PC-9 (cell line): ENCODE measurements at regions not wholly inside any gene's neighbourhood (a gene's known extent, or its start where the extent isn't known, plus 50 kb on each side); places are given as distances from the start of the nearest gene placed in this dataset.
"Not testable (repeated sequence)": the region's sequence is repeated elsewhere in the genome, so short reads cannot be mapped to it uniquely, and the experiment has no call there.

ENCODE experiments used
- BruUV-seq: library from RNA; stranded (reverse); fragments of 400-500 nt; replicated peaks from 2 replicates; lab custom pipeline; 2021; lab: Mats Ljungman, UMichigan
- CTCF ChIA-PET: fragments of 300-600 bp; sonication (Branson Sonifier 250); formaldehyde crosslinking; loops from one replicate; lab custom pipeline; 2022; ENCODE audit warnings: antibody characterized with exemption; lab: Charles Lee
- POLR2A ChIA-PET: fragments of 300-600 bp; sonication (Branson Sonifier 250); formaldehyde crosslinking; loops from one replicate; lab custom pipeline; 2022; ENCODE audit warnings: antibody characterized with exemption; ENCODE audit not compliant: unreplicated experiment; lab: Charles Lee
- DNase-seq, 2 experiments: peaks; one replicate each; pipeline versions ENCODE4 v3.0.0 to v3.0.0-alpha.2; 2015 to 2022; ENCODE audit warnings: mixed read lengths in 1 of 2
- H2AFZ ChIP-seq: fragments of 200-600 bp; sonication (generic); 2 replicates; pipeline ENCODE4 v1.8.1; 2017; ENCODE audit warnings: antibody characterized with exemption
- H3F3A ChIP-seq: fragments of 200-600 bp; sonication (generic); 2 replicates; pipeline ENCODE4 v1.8.1; 2017; ENCODE audit warnings: antibody characterized with exemption, mild to moderate bottlenecking, low read depth; ENCODE audit not compliant: insufficient read depth
- H3K27ac ChIP-seq: fragments of 200-600 bp; sonication (generic); 2 replicates; pipeline ENCODE4 v1.6.1; 2016; ENCODE audit warnings: mixed run types
- H3K27me3 ChIP-seq: fragments of 200-600 bp; sonication (generic); 2 replicates; pipeline ENCODE4 v1.6.1; 2016; ENCODE audit warnings: low read depth, mixed run types; ENCODE audit not compliant: insufficient read depth
- H3K36me3 ChIP-seq: fragments of 200-600 bp; sonication (generic); 2 replicates; pipeline ENCODE4 v1.6.1; 2016; ENCODE audit warnings: low read depth, mixed run types
- H3K4me1 ChIP-seq: fragments of 200-600 bp; sonication (generic); replicated peaks from 2 replicates; pipeline ENCODE4 v1.6.1; 2016; ENCODE audit warnings: mixed run types; ENCODE audit not compliant: insufficient read depth
- H3K4me2 ChIP-seq: fragments of 200-600 bp; sonication (generic); 2 replicates; pipeline ENCODE4 v1.6.1; 2017; ENCODE audit warnings: mixed run types
- H3K4me3 ChIP-seq: fragments of 200-600 bp; sonication (generic); 2 replicates; pipeline ENCODE4 v1.6.1; 2016; ENCODE audit warnings: mixed run types
- H3K79me2 ChIP-seq: fragments of 200-600 bp; sonication (generic); 2 replicates; pipeline ENCODE4 v1.6.1; 2017; ENCODE audit warnings: low read depth, mixed run types
- H3K9me2 ChIP-seq: fragments of 200-600 bp; sonication (generic); 2 replicates; pipeline ENCODE4 v1.8.1; 2017; ENCODE audit warnings: mild to moderate bottlenecking; ENCODE audit not compliant: insufficient read depth
- H3K9me3 ChIP-seq: fragments of 200-600 bp; sonication (generic); 2 replicates; pipeline ENCODE4 v1.8.1; 2016; ENCODE audit warnings: low read depth; ENCODE audit not compliant: insufficient read depth
- H4K20me1 ChIP-seq: fragments of 200-600 bp; sonication (generic); 2 replicates; pipeline ENCODE4 v1.8.1; 2017; ENCODE audit not compliant: insufficient read depth
- CTCF ChIP-seq: fragments of 200-600 bp; sonication (generic); conservative IDR thresholded peaks from 2 replicates; pipeline ENCODE4 v1.6.1; 2017; ENCODE audit warnings: mixed run types, antibody characterized with exemption, mild to moderate bottlenecking, moderate library complexity
- EZH2 ChIP-seq: fragments of 200-600 bp; sonication (generic); IDR thresholded peaks from 2 replicates; pipeline ENCODE4 v1.8.0; 2017; ENCODE audit warnings: antibody characterized with exemption, low read depth
- intact Hi-C: fragments of 100-400 bp; cut with micrococcal nuclease; formaldehyde crosslinking; loops from one replicate; pipeline ENCODE4 v1.10.0; 2022; ENCODE audit not compliant: unreplicated experiment

DNA sequence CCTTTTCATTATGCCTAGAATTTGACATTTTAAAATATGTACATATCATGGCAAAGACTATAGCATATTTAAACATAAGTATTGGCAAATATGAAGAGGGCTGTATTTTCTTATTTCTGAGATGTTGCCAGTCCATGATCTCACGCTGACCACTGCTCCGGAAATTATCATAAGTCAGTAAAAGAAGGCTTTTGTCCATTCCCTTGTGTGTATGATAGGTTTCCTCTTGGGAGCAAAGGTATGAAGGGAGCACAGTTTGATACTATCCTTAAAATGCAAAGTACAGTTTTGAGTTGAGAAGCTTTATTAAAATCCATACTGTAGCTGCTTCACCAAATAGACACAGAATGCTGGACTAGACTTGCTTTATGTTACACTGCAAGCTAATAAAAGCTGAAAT, 52.6 kb upstream of the AGA start:
- H3F3A ChIP-seq: no peaks in the 10 kb centered on the region
- H3K4me1 ChIP-seq: no peaks in the 10 kb centered on the region
- no peak overlapping the region for H3K4me3 ChIP-seq
- no TSS peak for BruUV-seq
- H3K79me2 ChIP-seq: no peaks in the 10 kb centered on the region
- H3K27me3 ChIP-seq: no peaks in the 10 kb centered on the region
- intact Hi-C loops: no loop called here
- H3K36me3 ChIP-seq: no peaks in the 10 kb centered on the region
- H3K9me3 ChIP-seq: no peaks in the 10 kb centered on the region
- H2AFZ ChIP-seq: no peak overlapping the region
- ChIA-PET CTCF (no interaction called here), POLR2A (interaction anchor here (0.6 kb wide), 1 partner anchor 43 kb away, joined by 6 read pairs; no protein-coding TSS in a partner anchor)
- no peaks in the 10 kb centered on the region for H3K9me2 ChIP-seq
- H3K4me2 ChIP-seq: no peak overlapping the region
- no peak for TF ChIP-seq CTCF
- TF ChIP-seq EZH2: no peak
- DNase-seq: no peak
- no peak overlapping the region for H3K27ac ChIP-seq
- H4K20me1 ChIP-seq: no peaks in the 10 kb centered on the region

DNA sequence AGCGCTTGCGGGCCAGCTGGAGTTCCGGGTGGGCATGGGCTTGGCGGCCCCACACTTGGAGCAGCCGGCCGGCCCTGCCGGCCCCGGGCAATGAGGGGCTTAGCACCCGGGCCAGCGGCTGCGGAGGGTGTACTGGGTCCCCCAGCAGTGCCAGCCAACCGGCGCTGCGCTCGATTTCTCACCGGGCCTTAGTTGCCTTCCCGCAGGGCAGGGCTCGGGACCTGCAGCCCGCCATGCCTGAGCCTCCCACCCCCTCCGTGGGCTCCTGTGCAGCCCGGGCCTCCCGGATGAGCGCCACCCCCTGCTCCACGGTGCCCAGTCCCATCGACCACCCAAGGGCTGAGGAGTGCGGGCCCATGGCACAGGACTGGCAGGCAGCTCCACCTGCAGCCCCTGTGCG, 53.4 kb upstream of the AGA start:
- BruUV-seq, H3K4me1 ChIP-seq, CTCF ChIA-PET, intact Hi-C loops, H3K4me2 ChIP-seq, POLR2A ChIA-PET, H3K9me2 ChIP-seq, H3K9me3 ChIP-seq, H2AFZ ChIP-seq, H3K27me3 ChIP-seq, H4K20me1 ChIP-seq, H3K79me2 ChIP-seq, H3K27ac ChIP-seq, H3K36me3 ChIP-seq, DNase-seq, H3F3A ChIP-seq, H3K4me3 ChIP-seq: not testable (repeated sequence)

- no peaks in the 10 kb centered on the region for H4K20me1 ChIP-seq
- ChIA-PET CTCF (no interaction called here), POLR2A (interaction anchor here (0.7 kb wide), 1 partner anchor 57 kb away, joined by 3 read pairs; the partner anchor contains the start of gene AGA)
- H3K4me1 ChIP-seq: no peaks in the 10 kb centered on the region
- DNase-seq: no peak
- H3K79me2 ChIP-seq: no peaks in the 10 kb centered on the region
- H3K27me3 ChIP-seq: no peaks in the 10 kb centered on the region
- no peaks in the 10 kb centered on the region for H3K36me3 ChIP-seq
- H3K27ac ChIP-seq: no peak overlapping the region
- no peaks in the 10 kb centered on the region for H3K9me2 ChIP-seq
- TF ChIP-seq CTCF: no peak
- no peak for TF ChIP-seq EZH2
- no TSS peak for BruUV-seq
- H3K4me3 ChIP-seq: no peak overlapping the region
- no peak overlapping the region for H2AFZ ChIP-seq
- no peaks in the 10 kb centered on the region for H3K9me3 ChIP-seq
- no peak overlapping the region for H3K4me2 ChIP-seq
- no peaks in the 10 kb centered on the region for H3F3A ChIP-seq
- intact Hi-C loops: no loop called here
Measured at GRCh38 chr4:177499537-177499936, 57.3 kb upstream of the AGA start.

GRCh38 chr4:177505171-177505615, 63.0 kb upstream of the AGA start:
- Histone ChIP-seq H3F3A (no peaks in the 10 kb centered on the region), H3K27me3 (no peaks in the 10 kb centered on the region), H3K4me1 (peaks cover 21% of the 10 kb centered on the region), H3K27ac (no peak overlapping the region), H3K9me2 (no peaks in the 10 kb centered on the region), H3K79me2 (no peaks in the 10 kb centered on the region), H3K36me3 (no peaks in the 10 kb centered on the region), H3K9me3 (no peaks in the 10 kb centered on the region), H2AFZ (no peak overlapping the region), H3K4me2 (no peak overlapping the region), H3K4me3 (no peak overlapping the region), H4K20me1 (no peaks in the 10 kb centered on the region)
- ChIA-PET POLR2A (no interaction called here), CTCF (no interaction called here)
- TF ChIP-seq CTCF (no peak), EZH2 (no peak)
- intact Hi-C loops: no loop called here
- peak in 1 of 2 experiments; percentile 5 for DNase-seq
- no TSS peak for BruUV-seq
